Ascending aorta (tissue), 2 donors: ENCODE measurements at regions not wholly inside any gene's neighbourhood (a gene's known extent, or its start where the extent isn't known, plus 50 kb on each side); places are given as distances from the start of the nearest gene placed in this dataset.

Experiments used
- DNase-seq, 2 donors: peaks; one replicate each; pipeline ENCODE4 v3.0.0-alpha.2; 2019; ENCODE audit warnings: low spot score in 2 of 2
- H3K27ac ChIP-seq, 2 donors: fragments of 200-600 bp; sonication (generic); one replicate each; pipeline ENCODE4 v1.5.1; 2016 to 2017; ENCODE audit warnings: mild to moderate bottlenecking in 1 of 2
- H3K27me3 ChIP-seq: fragments of 200-600 bp; sonication (generic); one replicate; pipeline ENCODE4 v1.5.1; 2017
- H3K36me3 ChIP-seq, 2 donors: fragments of 200-600 bp; sonication (generic); one replicate each; pipeline ENCODE4 v1.5.1; 2016
- H3K4me1 ChIP-seq, 2 donors: fragments of 200-600 bp; sonication (generic); one replicate each; pipeline ENCODE4 v1.5.1; 2016 to 2017; ENCODE audit warnings: mild to moderate bottlenecking in 1 of 2
- H3K4me3 ChIP-seq, 2 donors: fragments of 200-600 bp; sonication (generic); one replicate each; pipeline ENCODE4 v1.5.1; 2016 to 2017; ENCODE audit warnings: mild to moderate bottlenecking in 1 of 2
- H3K9me3 ChIP-seq, 2 donors: fragments of 200-600 bp; sonication (generic); one replicate each; pipeline ENCODE4 v1.5.1; 2016
- CTCF ChIP-seq, 3 experiments: fragments of 200-600 bp in 2 of 3; fragments of 450-650 bp in 1 of 3; sonication (generic) in 2 of 3; IDR thresholded peaks; one replicate each; pipeline ENCODE4 v1.5.1; 2016 to 2019; ENCODE audit warnings: antibody characterized with exemption in 3 of 3, mild to moderate bottlenecking in 1 of 3, moderate library complexity in 1 of 3
- intact Hi-C: fragments of 100-400 bp; cut with DNase I; formaldehyde crosslinking; loops from one replicate; pipeline ENCODE4 v1.15.1; 2023

- no peaks in the 10 kb centered on the region for H3K4me1 ChIP-seq
- no peak overlapping the region for H3K27ac ChIP-seq
- no peaks in the 10 kb centered on the region for H3K9me3 ChIP-seq
- no peak for DNase-seq
- intact Hi-C loops: no loop called here
- no peaks in the 10 kb centered on the region for H3K27me3 ChIP-seq
- no peak for TF ChIP-seq CTCF (IDR thresholded peaks at IDR 0.05)
- no peaks in the 10 kb centered on the region for H3K36me3 ChIP-seq
- H3K4me3 ChIP-seq: no peak overlapping the region
Observed at GRCh38 chr6:6916598-6916997, 191.2 kb upstream of the RREB1 start.

GRCh38 chr6:6918216-6918983 is 189.4 kb upstream of the RREB1 start:
- no peaks in the 10 kb centered on the region for H3K27me3 ChIP-seq
- H3K27ac ChIP-seq: no peak overlapping the region
- H3K36me3 ChIP-seq: no peaks in the 10 kb centered on the region
- intact Hi-C loops: no loop called here
- no peak for DNase-seq
- TF ChIP-seq CTCF (IDR thresholded peaks at IDR 0.05): no peak
- H3K9me3 ChIP-seq: no peaks in the 10 kb centered on the region
- H3K4me3 ChIP-seq: no peak overlapping the region
- H3K4me1 ChIP-seq: no peaks in the 10 kb centered on the region

- Histone ChIP-seq H3K9me3 (no peaks in the 10 kb centered on the region), H3K36me3 (no peaks in the 10 kb centered on the region), H3K4me1 (no peaks in the 10 kb centered on the region), H3K27me3 (no peaks in the 10 kb centered on the region), H3K4me3 (no peak overlapping the region), H3K27ac (no peak overlapping the region)
- no peak for DNase-seq
- no peak for TF ChIP-seq CTCF (IDR thresholded peaks at IDR 0.05)
- intact Hi-C loops: no loop called here
Observed at GRCh38 chr6:6919173-6919572, 188.6 kb upstream of the RREB1 start.

GRCh38 chr6:6920114-6920986 is 187.4 kb upstream of the RREB1 start:
- H3K27ac ChIP-seq: no peak overlapping the region
- intact Hi-C loops: no loop called here
- no peak for TF ChIP-seq CTCF (IDR thresholded peaks at IDR 0.05)

GRCh38 chr6:6920987-6921313 is 186.8 kb upstream of the RREB1 start:
- Histone ChIP-seq H3K9me3 (no peaks in the 10 kb centered on the region), H3K36me3 (no peaks in the 10 kb centered on the region), H3K4me3 (no peak overlapping the region), H3K4me1 (no peaks in the 10 kb centered on the region), H3K27ac (no peak overlapping the region), H3K27me3 (no peaks in the 10 kb centered on the region)
- DNase-seq: no peak
- intact Hi-C loops: no loop called here
- no peak for TF ChIP-seq CTCF (IDR thresholded peaks at IDR 0.05)

More at GRCh38 chr6:6920114-6920986, 187.4 kb upstream of the RREB1 start:
- Histone ChIP-seq H3K4me3 (no peak overlapping the region), H3K4me1 (no peaks in the 10 kb centered on the region), H3K9me3 (no peaks in the 10 kb centered on the region), H3K27me3 (no peaks in the 10 kb centered on the region), H3K36me3 (no peaks in the 10 kb centered on the region)
- no peak for DNase-seq
